SU-DHL-6 (cell line): ENCODE measurements at regions not wholly inside any gene's neighbourhood (a gene's known extent, or its start where the extent isn't known, plus 50 kb on each side); places are given as distances from the start of the nearest gene placed in this dataset.

ENCODE experiments used
- H2AFZ ChIP-seq: fragments of 200-600 bp; sonication (generic); 2 replicates; pipeline ENCODE4 v1.6.1; 2014; ENCODE audit warnings: low read depth, mild to moderate bottlenecking, moderate library complexity, mixed read lengths, antibody characterized with exemption, low read length; ENCODE audit not compliant: severe bottlenecking
- H3F3A ChIP-seq: fragments of 200-600 bp; shearing (Covaris generic); 2 replicates; pipeline ENCODE4 v1.6.0; 2016; ENCODE audit warnings: antibody characterized with exemption, mild to moderate bottlenecking; ENCODE audit not compliant: insufficient read depth
- H3K27ac ChIP-seq: fragments of 200-600 bp; sonication (generic); 2 replicates; pipeline ENCODE4 v1.5.1; 2016; ENCODE audit warnings: low read depth, mild to moderate bottlenecking, low read length, moderate library complexity, mixed read lengths
- H3K27me3 ChIP-seq: fragments of 200-600 bp; sonication (generic), shearing (Covaris generic); 2 replicates; pipeline ENCODE4 v1.6.0; 2014; ENCODE audit warnings: mild to moderate bottlenecking, low read length
- H3K36me3 ChIP-seq: fragments of 200-600 bp; sonication (generic); 2 replicates; pipeline ENCODE4 v1.6.1; 2014; ENCODE audit warnings: mild to moderate bottlenecking, low read length, mixed read lengths
- H3K4me2 ChIP-seq: fragments of 300-600, 200-600 bp; shearing (Covaris generic), sonication (generic); 2 replicates; pipeline ENCODE4 v1.6.0; 2014; ENCODE audit warnings: low read length, low read depth, mild to moderate bottlenecking; ENCODE audit not compliant: poor library complexity, severe bottlenecking
- H3K4me3 ChIP-seq: fragments of 200-600 bp; sonication (generic); 2 replicates; pipeline ENCODE4 v1.5.1; 2014; ENCODE audit warnings: antibody characterized with exemption, low read length, mild to moderate bottlenecking, mixed read lengths; ENCODE audit not compliant: insufficient read depth, poor library complexity, severe bottlenecking
- H3K79me2 ChIP-seq: fragments of 200-600 bp; sonication (generic); 2 replicates; pipeline ENCODE4 v1.6.1; 2014; ENCODE audit warnings: mild to moderate bottlenecking, low read length, moderate library complexity; ENCODE audit not compliant: insufficient read depth
- H3K9ac ChIP-seq: fragments of 200-600 bp; sonication (generic); 2 replicates; pipeline ENCODE4 v1.7.0; 2014; ENCODE audit warnings: mild to moderate bottlenecking, low read length
- H3K9me2 ChIP-seq: fragments of 200-600 bp; sonication (generic); replicated peaks from 2 replicates; pipeline ENCODE4 v1.6.1; 2014; ENCODE audit warnings: low read length; ENCODE audit not compliant: insufficient read depth
- H3K9me3 ChIP-seq: fragments of 200-600 bp; sonication (generic); 2 replicates; pipeline ENCODE4 v1.6.1; 2014; ENCODE audit warnings: low read length, mixed read lengths; ENCODE audit not compliant: insufficient read depth
- H4K20me1 ChIP-seq: fragments of 200-600 bp; sonication (generic); 2 replicates; pipeline ENCODE4 v1.6.1; 2014; ENCODE audit warnings: low read depth, mild to moderate bottlenecking, antibody characterized with exemption, low read length, moderate library complexity, mixed read lengths
- CTCF ChIP-seq: fragments of 200-600 bp; sonication (generic); IDR thresholded peaks from one replicate; pipeline ENCODE4 v1.5.1; 2017; ENCODE audit warnings: antibody characterized with exemption, mild to moderate bottlenecking, low read length, moderate library complexity; ENCODE audit not compliant: insufficient read depth, poor library complexity, severe bottlenecking
- EZH2phosphoT487 ChIP-seq: fragments of 200-600 bp; sonication (generic), shearing (Covaris generic); conservative IDR thresholded peaks from 2 replicates; pipeline ENCODE4 v1.6.1; 2018; ENCODE audit warnings: mild to moderate bottlenecking, antibody characterized with exemption, low read length, moderate library complexity, mixed read lengths

DNA sequence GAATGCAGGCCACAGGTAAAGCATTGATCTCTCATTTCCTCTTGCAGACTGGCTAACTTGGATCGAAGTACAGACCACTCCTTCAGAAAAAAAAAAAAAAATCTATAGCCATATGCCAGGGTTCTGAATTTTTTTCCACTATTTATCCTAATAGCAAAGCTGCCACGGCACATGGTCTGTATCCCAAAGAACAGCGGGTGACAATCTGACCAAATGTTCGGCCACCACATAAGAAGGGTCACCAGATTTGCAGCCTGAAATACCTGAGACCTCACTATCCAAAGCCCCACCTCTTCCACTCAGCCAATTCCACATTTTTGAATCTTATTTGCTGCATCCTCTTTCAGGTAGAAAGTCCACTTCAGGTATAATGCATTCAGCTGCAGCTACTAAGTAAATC is 55.6 kb upstream of the RGS7 start:
- H3K79me2 ChIP-seq: no peaks in the 10 kb centered on the region
- H3K9me2 ChIP-seq: no peaks in the 10 kb centered on the region
- H3K27ac ChIP-seq: no peak overlapping the region
- no peak overlapping the region for H2AFZ ChIP-seq
- no peaks in the 10 kb centered on the region for H3K36me3 ChIP-seq
- TF ChIP-seq EZH2phosphoT487 (no peak), CTCF (no peak)
- no peaks in the 10 kb centered on the region for H3K27me3 ChIP-seq
- H3K4me3 ChIP-seq: no peak overlapping the region
- no peaks in the 10 kb centered on the region for H3K9me3 ChIP-seq
- no peak overlapping the region for H3K4me2 ChIP-seq
- no peak overlapping the region for H3K9ac ChIP-seq
- no peaks in the 10 kb centered on the region for H4K20me1 ChIP-seq
- H3F3A ChIP-seq: no peaks in the 10 kb centered on the region

GRCh38 chr1:241411776-241412338 is 54.9 kb upstream of the RGS7 start:
- no peaks in the 10 kb centered on the region for H4K20me1 ChIP-seq
- no peaks in the 10 kb centered on the region for H3F3A ChIP-seq
- H3K27ac ChIP-seq: no peak overlapping the region
- no peaks in the 10 kb centered on the region for H3K79me2 ChIP-seq
- no peak overlapping the region for H3K4me3 ChIP-seq
- H3K9me2 ChIP-seq: no peaks in the 10 kb centered on the region
- H3K36me3 ChIP-seq: no peaks in the 10 kb centered on the region
- no peak overlapping the region for H3K9ac ChIP-seq
- H3K27me3 ChIP-seq: no peaks in the 10 kb centered on the region
- no peak overlapping the region for H3K4me2 ChIP-seq
- H3K9me3 ChIP-seq: no peaks in the 10 kb centered on the region
- no peak overlapping the region for H2AFZ ChIP-seq
- TF ChIP-seq EZH2phosphoT487: no peak
- TF ChIP-seq CTCF: no peak

DNA sequence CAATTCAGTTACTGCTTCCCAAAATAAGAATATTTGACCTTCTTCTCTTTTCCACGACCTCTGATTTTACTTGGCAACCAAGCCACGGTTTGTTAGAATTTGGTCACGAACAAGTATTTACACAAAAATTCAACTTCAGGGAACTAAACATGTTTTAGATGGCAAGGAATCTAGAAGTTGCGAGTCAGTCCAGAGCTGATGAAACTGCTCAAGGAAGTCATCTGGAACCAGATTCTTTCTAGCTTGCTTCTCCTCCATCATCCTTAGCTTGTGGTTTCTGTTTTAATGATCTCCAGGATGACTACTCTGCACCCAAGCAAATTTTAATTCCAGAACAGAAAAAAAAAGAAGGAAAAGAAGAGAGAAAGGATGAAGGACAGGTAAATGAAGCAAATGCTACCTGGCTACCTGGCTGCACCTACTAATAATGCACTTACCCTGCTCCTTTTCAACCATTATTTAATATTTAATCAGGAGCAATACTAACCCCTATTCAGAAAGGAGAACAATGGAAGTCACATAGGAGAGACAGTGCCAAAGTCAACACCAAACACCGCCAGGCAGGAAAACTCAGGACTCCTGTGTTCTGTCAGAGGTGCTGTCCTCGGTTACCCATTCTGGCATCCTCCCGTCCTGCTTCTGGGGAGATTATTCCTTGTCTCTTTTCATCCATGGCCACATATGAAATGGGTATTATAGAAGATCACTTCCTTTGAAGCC is 54.2 kb upstream of the RGS7 start:
- Histone ChIP-seq H3K27ac (no peak overlapping the region), H3F3A (no peaks in the 10 kb centered on the region), H3K9ac (no peak overlapping the region), H3K4me3 (no peak overlapping the region), H3K79me2 (no peaks in the 10 kb centered on the region), H4K20me1 (no peaks in the 10 kb centered on the region), H3K4me2 (no peak overlapping the region), H2AFZ (no peak overlapping the region), H3K36me3 (no peaks in the 10 kb centered on the region), H3K9me2 (no peaks in the 10 kb centered on the region), H3K27me3 (no peaks in the 10 kb centered on the region), H3K9me3 (no peaks in the 10 kb centered on the region)
- TF ChIP-seq CTCF (no peak), EZH2phosphoT487 (no peak)
